ENCODE measurements at regions not wholly inside any gene's neighbourhood (a gene's known extent, or its start where the extent isn't known, plus 50 kb on each side); places are given as distances from the start of the nearest gene placed in this dataset.

GRCh38 chr6:1153696-1154245 is 158.1 kb upstream of the FOXQ1 start:
- no peak for DNase-seq (ENCODE audit: low spot score)

GRCh38 chr6:1146500-1146899 is 165.4 kb upstream of the FOXQ1 start:
- no peak for DNase-seq (ENCODE audit: low spot score)

GRCh38 chr6:1145768-1146218 is 166.1 kb upstream of the FOXQ1 start:
- DNase-seq (ENCODE audit: low spot score), result no peak

- DNase-seq (ENCODE audit: low spot score), result no peak
Measured at GRCh38 chr6:1144842-1145767, 166.8 kb upstream of the FOXQ1 start.

GRCh38 chr6:1143655-1144054 is 168.2 kb upstream of the FOXQ1 start:
- DNase-seq (ENCODE audit: low spot score), result no peak

GRCh38 chr6:1139155-1139890 is 172.6 kb upstream of the FOXQ1 start:
- no peak for DNase-seq (ENCODE audit: low spot score)

- DNase-seq (ENCODE audit: low spot score), result no peak
Measured at GRCh38 chr6:1137849-1138248, 174.0 kb upstream of the FOXQ1 start.

GRCh38 chr6:1136827-1137226 is 175.1 kb upstream of the FOXQ1 start:
- DNase-seq (ENCODE audit: low spot score), result no peak

- no peak for DNase-seq (ENCODE audit: low spot score)
Measured at GRCh38 chr6:1136415-1136774, 175.5 kb upstream of the FOXQ1 start.

GRCh38 chr6:1135726-1136414 is 176.0 kb upstream of the FOXQ1 start:
- DNase-seq (ENCODE audit: low spot score), result no peak

- DNase-seq (ENCODE audit: low spot score), result no peak
Measured at GRCh38 chr6:1131285-1132079, 180.4 kb upstream of the FOXQ1 start.

GRCh38 chr6:1130709-1131108 is 181.2 kb upstream of the FOXQ1 start:
- no peak for DNase-seq (ENCODE audit: low spot score)

GRCh38 chr6:1129131-1129530 is 182.8 kb upstream of the FOXQ1 start:
- no peak for DNase-seq (ENCODE audit: low spot score)

GRCh38 chr6:1127597-1128288 is 184.2 kb upstream of the FOXQ1 start:
- no peak for DNase-seq (ENCODE audit: low spot score)

- no peak for DNase-seq (ENCODE audit: low spot score)
Measured at GRCh38 chr6:1127129-1127528, 184.8 kb upstream of the FOXQ1 start.

- no peak for DNase-seq (ENCODE audit: low spot score)
Measured at GRCh38 chr6:1126036-1126435, 185.9 kb upstream of the FOXQ1 start.

GRCh38 chr6:1125297-1125696 is 186.6 kb upstream of the FOXQ1 start:
- DNase-seq (ENCODE audit: low spot score), result no peak

GRCh38 chr6:1124885-1125284 is 187.0 kb upstream of the FOXQ1 start:
- DNase-seq (ENCODE audit: low spot score), result no peak

- DNase-seq (ENCODE audit: low spot score), result no peak
Measured at GRCh38 chr6:1123386-1124375, 188.2 kb upstream of the FOXQ1 start.

- no peak for DNase-seq (ENCODE audit: low spot score)
Measured at GRCh38 chr6:1122083-1122482, 189.8 kb upstream of the FOXQ1 start.

All from HuH-7.5 (cell line).